Neural cell (in vitro differentiated cells): ENCODE measurements at regions not wholly inside any gene's neighbourhood (a gene's known extent, or its start where the extent isn't known, plus 50 kb on each side); places are given as distances from the start of the nearest gene placed in this dataset.

Experiments
- H2AFZ ChIP-seq: fragments of 200-600, 300-800 bp; sonication (generic), shearing (Covaris generic); 2 replicates; pipeline ENCODE4 v1.6.0; 2014; ENCODE audit warnings: low read depth, mild to moderate bottlenecking, antibody characterized with exemption, low read length, moderate library complexity
- H3F3A ChIP-seq: fragments of 200-600 bp; shearing (Covaris generic); 2 replicates; pipeline ENCODE4 v1.6.1; 2016; ENCODE audit warnings: mild to moderate bottlenecking, moderate library complexity, mixed read lengths, antibody characterized with exemption, low read length; ENCODE audit not compliant: insufficient read depth, poor library complexity, severe bottlenecking
- H3K27ac ChIP-seq: fragments of 200-600, 300-800 bp; sonication (generic), shearing (Covaris generic); 2 replicates; pipeline ENCODE4 v1.5.1; 2014; ENCODE audit warnings: mild to moderate bottlenecking, low read length, moderate library complexity
- H3K27me3 ChIP-seq: fragments of 300-800, 200-600 bp; sonication (generic), shearing (Covaris generic); 2 replicates; pipeline ENCODE4 v1.6.0; 2014; ENCODE audit warnings: mild to moderate bottlenecking, low read depth, low read length, moderate library complexity; ENCODE audit not compliant: insufficient read depth
- H3K36me3 ChIP-seq: fragments of 300-800, 200-600 bp; sonication (generic), shearing (Covaris generic); 2 replicates; pipeline ENCODE4 v1.5.1; 2014; ENCODE audit warnings: mild to moderate bottlenecking, antibody characterized with exemption, low read length, moderate library complexity; ENCODE audit not compliant: insufficient read depth
- H3K4me2 ChIP-seq: fragments of 300-800, 200-600 bp; sonication (generic), shearing (Covaris generic); 2 replicates; pipeline ENCODE4 v1.6.0; 2014; ENCODE audit warnings: mild to moderate bottlenecking, low read length
- H3K4me3 ChIP-seq: fragments of 300-800, 200-600 bp; sonication (generic), shearing (Covaris generic); 2 replicates; pipeline ENCODE4 v1.5.1; 2014; ENCODE audit warnings: mild to moderate bottlenecking, low read length, moderate library complexity
- H3K79me2 ChIP-seq: fragments of 200-600 bp; shearing (Covaris generic); replicated peaks from 2 replicates; pipeline ENCODE4 v1.6.0; 2014; ENCODE audit warnings: mild to moderate bottlenecking, low read length, moderate library complexity; ENCODE audit not compliant: insufficient read depth
- H3K9ac ChIP-seq: fragments of 300-800, 200-600 bp; sonication (generic), shearing (Covaris generic); 2 replicates; pipeline ENCODE4 v1.6.1; 2016; ENCODE audit warnings: mild to moderate bottlenecking, low read length, mixed read lengths
- H3K9me2 ChIP-seq: fragments of 200-600 bp; shearing (Covaris generic); 2 replicates; pipeline ENCODE4 v1.6.1; 2016; ENCODE audit warnings: mild to moderate bottlenecking, low read length, mixed read lengths; ENCODE audit not compliant: insufficient read depth
- H3K9me3 ChIP-seq: fragments of 200-600, 300-800 bp; sonication (generic), shearing (Covaris generic); 2 replicates; pipeline ENCODE4 v1.6.1; 2016; ENCODE audit warnings: mild to moderate bottlenecking, mixed run types, low read length, moderate library complexity, mixed read lengths
- H4K20me1 ChIP-seq: fragments of 200-600 bp; shearing (Covaris generic); 2 replicates; pipeline ENCODE4 v1.6.1; 2016; ENCODE audit warnings: mild to moderate bottlenecking, mixed run types; ENCODE audit not compliant: insufficient read depth
- EP300 ChIP-seq: fragments of 450-650 bp; conservative IDR thresholded peaks from 2 replicates; pipeline ENCODE4 v1.6.1; 2014; ENCODE audit warnings: antibody characterized with exemption, mild to moderate bottlenecking, moderate library complexity; ENCODE audit not compliant: poor library complexity, severe bottlenecking
- EZH2 ChIP-seq: fragments of 200-600, 300-800 bp; shearing (Covaris generic), sonication (generic); IDR thresholded peaks from 2 replicates; pipeline ENCODE4 v1.6.1; 2014; ENCODE audit warnings: antibody characterized with exemption, low read length, borderline replicate concordance, mild to moderate bottlenecking; ENCODE audit not compliant: insufficient read depth, poor library complexity, severe bottlenecking
- MXI1 ChIP-seq: fragments of 450-650 bp; conservative IDR thresholded peaks from 2 replicates; pipeline ENCODE4 v1.6.1; 2014; ENCODE audit warnings: antibody characterized with exemption, mild to moderate bottlenecking; ENCODE audit not compliant: poor library complexity, severe bottlenecking
- POLR2AphosphoS5 ChIP-seq: IDR thresholded peaks from 2 replicates; pipeline ENCODE4 v1.6.1; 2012
- RAD21 ChIP-seq: fragments of 450-650 bp; conservative IDR thresholded peaks from 2 replicates; pipeline ENCODE4 v1.6.1; 2014; ENCODE audit warnings: antibody characterized with exemption, mild to moderate bottlenecking, moderate library complexity
- TF ChIP-seq, protein P1 (sequence below): IDR thresholded peaks from 2 replicates; pipeline ENCODE4 v1.6.1; 2012; ENCODE audit warnings: borderline replicate concordance
- TF ChIP-seq, protein P2 (sequence below): fragments of 450-650 bp; IDR thresholded peaks from 2 replicates; pipeline ENCODE4 v1.5.1; 2014; ENCODE audit warnings: antibody characterized with exemption, mild to moderate bottlenecking, moderate library complexity; ENCODE audit not compliant: poor library complexity, severe bottlenecking

DNA sequence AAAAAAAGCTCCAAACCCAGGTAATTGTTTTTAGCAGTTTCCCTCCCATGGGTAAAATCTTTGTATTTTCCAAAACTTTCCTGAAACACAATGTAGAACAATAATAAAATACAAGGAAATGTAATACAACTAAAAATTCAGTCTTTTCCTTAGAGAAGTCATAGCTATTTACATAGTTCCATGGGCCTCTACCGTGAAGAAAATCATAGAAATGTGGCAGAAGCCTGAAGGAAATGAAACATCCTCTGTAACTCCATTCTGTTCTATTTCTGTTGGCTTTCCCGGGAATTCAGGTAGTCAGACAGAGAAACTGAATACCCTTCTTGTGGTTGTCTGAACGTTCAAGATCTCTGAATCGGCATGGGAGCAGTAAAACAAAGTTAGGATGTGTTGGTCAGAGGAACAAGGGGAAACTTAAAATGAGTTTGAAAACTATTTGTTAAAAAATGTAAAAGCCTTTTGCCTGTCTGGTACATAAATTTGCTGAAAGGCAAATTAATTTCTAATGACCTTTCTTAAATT, 202.4 kb upstream of the ZNF608 start:
- Histone ChIP-seq H3K4me2 (no peak overlapping the region), H3K27me3 (no peaks in the 10 kb centered on the region), H3K9me2 (no peaks in the 10 kb centered on the region)

DNA sequence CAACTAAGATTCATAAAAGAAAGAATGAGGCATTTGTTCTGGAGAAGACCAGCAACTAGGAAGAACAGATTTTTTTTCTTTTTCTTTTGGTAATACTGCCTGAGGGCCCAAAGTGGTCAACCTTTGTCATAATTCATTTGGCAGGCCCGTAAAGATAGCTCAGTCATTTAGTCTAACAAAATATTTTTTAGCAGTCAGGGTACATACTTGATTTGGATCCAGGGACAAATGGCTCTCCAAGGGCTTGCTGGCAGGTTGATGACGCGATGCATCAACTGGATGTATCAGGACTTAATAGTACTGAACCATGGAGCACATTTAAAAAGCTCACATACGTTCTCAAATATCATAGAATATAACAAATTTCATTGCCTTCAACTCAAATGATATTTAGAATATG, 203.4 kb upstream of the ZNF608 start:
- Histone ChIP-seq H3K79me2 (no peaks in the 10 kb centered on the region), H4K20me1 (no peaks in the 10 kb centered on the region), H3K9me3 (no peaks in the 10 kb centered on the region), H3K36me3 (no peaks in the 10 kb centered on the region), H3K4me3 (no peak overlapping the region), H3F3A (no peaks in the 10 kb centered on the region), H3K4me2 (no peak overlapping the region), H2AFZ (no peak overlapping the region), H3K27me3 (no peaks in the 10 kb centered on the region), H3K9me2 (no peaks in the 10 kb centered on the region), H3K27ac (no peak overlapping the region), H3K9ac (no peak overlapping the region)
- TF ChIP-seq POLR2AphosphoS5 = no peak
- TF ChIP-seq, protein P1, sequence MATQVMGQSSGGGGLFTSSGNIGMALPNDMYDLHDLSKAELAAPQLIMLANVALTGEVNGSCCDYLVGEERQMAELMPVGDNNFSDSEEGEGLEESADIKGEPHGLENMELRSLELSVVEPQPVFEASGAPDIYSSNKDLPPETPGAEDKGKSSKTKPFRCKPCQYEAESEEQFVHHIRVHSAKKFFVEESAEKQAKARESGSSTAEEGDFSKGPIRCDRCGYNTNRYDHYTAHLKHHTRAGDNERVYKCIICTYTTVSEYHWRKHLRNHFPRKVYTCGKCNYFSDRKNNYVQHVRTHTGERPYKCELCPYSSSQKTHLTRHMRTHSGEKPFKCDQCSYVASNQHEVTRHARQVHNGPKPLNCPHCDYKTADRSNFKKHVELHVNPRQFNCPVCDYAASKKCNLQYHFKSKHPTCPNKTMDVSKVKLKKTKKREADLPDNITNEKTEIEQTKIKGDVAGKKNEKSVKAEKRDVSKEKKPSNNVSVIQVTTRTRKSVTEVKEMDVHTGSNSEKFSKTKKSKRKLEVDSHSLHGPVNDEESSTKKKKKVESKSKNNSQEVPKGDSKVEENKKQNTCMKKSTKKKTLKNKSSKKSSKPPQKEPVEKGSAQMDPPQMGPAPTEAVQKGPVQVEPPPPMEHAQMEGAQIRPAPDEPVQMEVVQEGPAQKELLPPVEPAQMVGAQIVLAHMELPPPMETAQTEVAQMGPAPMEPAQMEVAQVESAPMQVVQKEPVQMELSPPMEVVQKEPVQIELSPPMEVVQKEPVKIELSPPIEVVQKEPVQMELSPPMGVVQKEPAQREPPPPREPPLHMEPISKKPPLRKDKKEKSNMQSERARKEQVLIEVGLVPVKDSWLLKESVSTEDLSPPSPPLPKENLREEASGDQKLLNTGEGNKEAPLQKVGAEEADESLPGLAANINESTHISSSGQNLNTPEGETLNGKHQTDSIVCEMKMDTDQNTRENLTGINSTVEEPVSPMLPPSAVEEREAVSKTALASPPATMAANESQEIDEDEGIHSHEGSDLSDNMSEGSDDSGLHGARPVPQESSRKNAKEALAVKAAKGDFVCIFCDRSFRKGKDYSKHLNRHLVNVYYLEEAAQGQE = no peak
- no peak for TF ChIP-seq EZH2

More for the DNA sequence above, 202.4 kb upstream of the ZNF608 start:
- no peaks in the 10 kb centered on the region for H3K79me2 ChIP-seq
- H3K9me3 ChIP-seq = no peaks in the 10 kb centered on the region
- no peaks in the 10 kb centered on the region for H3F3A ChIP-seq
- no peak overlapping the region for H2AFZ ChIP-seq
- H4K20me1 ChIP-seq = no peaks in the 10 kb centered on the region
- no peak overlapping the region for H3K27ac ChIP-seq
- H3K9ac ChIP-seq = no peak overlapping the region
- no peaks in the 10 kb centered on the region for H3K36me3 ChIP-seq
- no peak overlapping the region for H3K4me3 ChIP-seq
- TF ChIP-seq EP300 (no peak), RAD21 (no peak), MXI1 (no peak), EZH2 (no peak), POLR2AphosphoS5 (no peak)
- TF ChIP-seq, protein P1 = no peak
- TF ChIP-seq, protein P2, sequence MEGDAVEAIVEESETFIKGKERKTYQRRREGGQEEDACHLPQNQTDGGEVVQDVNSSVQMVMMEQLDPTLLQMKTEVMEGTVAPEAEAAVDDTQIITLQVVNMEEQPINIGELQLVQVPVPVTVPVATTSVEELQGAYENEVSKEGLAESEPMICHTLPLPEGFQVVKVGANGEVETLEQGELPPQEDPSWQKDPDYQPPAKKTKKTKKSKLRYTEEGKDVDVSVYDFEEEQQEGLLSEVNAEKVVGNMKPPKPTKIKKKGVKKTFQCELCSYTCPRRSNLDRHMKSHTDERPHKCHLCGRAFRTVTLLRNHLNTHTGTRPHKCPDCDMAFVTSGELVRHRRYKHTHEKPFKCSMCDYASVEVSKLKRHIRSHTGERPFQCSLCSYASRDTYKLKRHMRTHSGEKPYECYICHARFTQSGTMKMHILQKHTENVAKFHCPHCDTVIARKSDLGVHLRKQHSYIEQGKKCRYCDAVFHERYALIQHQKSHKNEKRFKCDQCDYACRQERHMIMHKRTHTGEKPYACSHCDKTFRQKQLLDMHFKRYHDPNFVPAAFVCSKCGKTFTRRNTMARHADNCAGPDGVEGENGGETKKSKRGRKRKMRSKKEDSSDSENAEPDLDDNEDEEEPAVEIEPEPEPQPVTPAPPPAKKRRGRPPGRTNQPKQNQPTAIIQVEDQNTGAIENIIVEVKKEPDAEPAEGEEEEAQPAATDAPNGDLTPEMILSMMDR = no peak
